HepG2 (cell line): ENCODE measurements at regions not wholly inside any gene's neighbourhood (a gene's known extent, or its start where the extent isn't known, plus 50 kb on each side); places are given as distances from the start of the nearest gene placed in this dataset.

ENCODE experiments used
- CREM ChIP-seq, 2 experiments: sonication (generic) in 1 of 2; formaldehyde crosslinking in 1 of 2; IDR thresholded peaks; 2 replicates each; pipeline versions ENCODE4 v1.4.0 to v1.6.1; 2016 to 2020; ENCODE audit warnings: antibody characterized with exemption in 1 of 2, mild to moderate bottlenecking in 1 of 2, missing genetic modification reagents in 1 of 2
- EED ChIP-seq: sonication (generic); formaldehyde crosslinking; IDR thresholded peaks from 2 replicates; pipeline ENCODE4 v1.5.0; 2020; ENCODE audit warnings: mild to moderate bottlenecking, missing genetic modification reagents
- HOXD1 ChIP-seq: sonication (generic); formaldehyde crosslinking; IDR thresholded peaks from 2 replicates; pipeline ENCODE4 v1.5.0; 2020; ENCODE audit warnings: missing genetic modification reagents
- MATR3 ChIP-seq: sonication (generic); formaldehyde crosslinking; IDR thresholded peaks from 2 replicates; pipeline ENCODE4 v1.4.0; 2020; ENCODE audit warnings: missing genetic modification reagents
- NR2F6 ChIP-seq, 2 experiments: IDR thresholded peaks; 2 replicates each; pipeline ENCODE4 v1.6.1; 2016; ENCODE audit warnings: antibody characterized with exemption in 1 of 2, mild to moderate bottlenecking in 1 of 2
- RCOR2 ChIP-seq: IDR thresholded peaks from 2 replicates; pipeline ENCODE4 v1.6.1; 2016; ENCODE audit warnings: missing biosample characterization, missing genetic modification reagents
- RFXAP ChIP-seq: sonication (generic); formaldehyde crosslinking; IDR thresholded peaks from 2 replicates; pipeline ENCODE4 v1.4.0; 2020; ENCODE audit warnings: missing genetic modification reagents, borderline replicate concordance
- SAP130 ChIP-seq: IDR thresholded peaks from 2 replicates; pipeline ENCODE4 v1.6.1; 2016; ENCODE audit warnings: low read depth
- TRIM22 ChIP-seq: fragments of 450-650 bp; IDR thresholded peaks from 2 replicates; pipeline ENCODE4 v1.6.1; 2017
- ZFP36L1 ChIP-seq: sonication (generic); formaldehyde crosslinking; IDR thresholded peaks from 2 replicates; pipeline ENCODE4 v1.8.0; 2022; ENCODE audit warnings: mild to moderate bottlenecking, missing genetic modification reagents, moderate library complexity
- ZKSCAN8 ChIP-seq: IDR thresholded peaks from 2 replicates; pipeline ENCODE4 v1.6.1; 2016; ENCODE audit warnings: borderline replicate concordance, missing genetic modification reagents, missing compliant biosample characterization
- ZNF619 ChIP-seq: sonication (generic); formaldehyde crosslinking; IDR thresholded peaks from 2 replicates; pipeline ENCODE4 v1.4.0; 2020; ENCODE audit warnings: mild to moderate bottlenecking, missing genetic modification reagents
- ZSCAN5A ChIP-seq: sonication (generic); formaldehyde crosslinking; IDR thresholded peaks from 2 replicates; pipeline ENCODE4 v1.8.0; 2022; ENCODE audit warnings: mild to moderate bottlenecking, missing genetic modification reagents, borderline replicate concordance
- TF ChIP-seq, protein P1 (sequence below): IDR thresholded peaks from 2 replicates; pipeline ENCODE4 v1.6.1; 2016; ENCODE audit warnings: low read depth, control low read depth
- TF ChIP-seq, protein P2 (sequence below): sonication (generic); formaldehyde crosslinking; IDR thresholded peaks from 2 replicates; pipeline ENCODE4 v1.4.0; 2020; ENCODE audit warnings: missing genetic modification reagents, borderline replicate concordance
- TF ChIP-seq, protein P3 (sequence below): fragments of 450-650 bp; IDR thresholded peaks from 2 replicates; pipeline ENCODE4 v1.6.1; 2017; ENCODE audit warnings: mild to moderate bottlenecking

- TF ChIP-seq, protein P1, sequence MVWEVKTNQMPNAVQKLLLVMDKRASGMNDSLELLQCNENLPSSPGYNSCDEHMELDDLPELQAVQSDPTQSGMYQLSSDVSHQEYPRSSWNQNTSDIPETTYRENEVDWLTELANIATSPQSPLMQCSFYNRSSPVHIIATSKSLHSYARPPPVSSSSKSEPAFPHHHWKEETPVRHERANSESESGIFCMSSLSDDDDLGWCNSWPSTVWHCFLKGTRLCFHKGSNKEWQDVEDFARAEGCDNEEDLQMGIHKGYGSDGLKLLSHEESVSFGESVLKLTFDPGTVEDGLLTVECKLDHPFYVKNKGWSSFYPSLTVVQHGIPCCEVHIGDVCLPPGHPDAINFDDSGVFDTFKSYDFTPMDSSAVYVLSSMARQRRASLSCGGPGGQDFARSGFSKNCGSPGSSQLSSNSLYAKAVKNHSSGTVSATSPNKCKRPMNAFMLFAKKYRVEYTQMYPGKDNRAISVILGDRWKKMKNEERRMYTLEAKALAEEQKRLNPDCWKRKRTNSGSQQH (CRISPR knock-in tag), result peak; percentile 86; the same call in 1 of the 2 replicates
- TF ChIP-seq, protein P2, sequence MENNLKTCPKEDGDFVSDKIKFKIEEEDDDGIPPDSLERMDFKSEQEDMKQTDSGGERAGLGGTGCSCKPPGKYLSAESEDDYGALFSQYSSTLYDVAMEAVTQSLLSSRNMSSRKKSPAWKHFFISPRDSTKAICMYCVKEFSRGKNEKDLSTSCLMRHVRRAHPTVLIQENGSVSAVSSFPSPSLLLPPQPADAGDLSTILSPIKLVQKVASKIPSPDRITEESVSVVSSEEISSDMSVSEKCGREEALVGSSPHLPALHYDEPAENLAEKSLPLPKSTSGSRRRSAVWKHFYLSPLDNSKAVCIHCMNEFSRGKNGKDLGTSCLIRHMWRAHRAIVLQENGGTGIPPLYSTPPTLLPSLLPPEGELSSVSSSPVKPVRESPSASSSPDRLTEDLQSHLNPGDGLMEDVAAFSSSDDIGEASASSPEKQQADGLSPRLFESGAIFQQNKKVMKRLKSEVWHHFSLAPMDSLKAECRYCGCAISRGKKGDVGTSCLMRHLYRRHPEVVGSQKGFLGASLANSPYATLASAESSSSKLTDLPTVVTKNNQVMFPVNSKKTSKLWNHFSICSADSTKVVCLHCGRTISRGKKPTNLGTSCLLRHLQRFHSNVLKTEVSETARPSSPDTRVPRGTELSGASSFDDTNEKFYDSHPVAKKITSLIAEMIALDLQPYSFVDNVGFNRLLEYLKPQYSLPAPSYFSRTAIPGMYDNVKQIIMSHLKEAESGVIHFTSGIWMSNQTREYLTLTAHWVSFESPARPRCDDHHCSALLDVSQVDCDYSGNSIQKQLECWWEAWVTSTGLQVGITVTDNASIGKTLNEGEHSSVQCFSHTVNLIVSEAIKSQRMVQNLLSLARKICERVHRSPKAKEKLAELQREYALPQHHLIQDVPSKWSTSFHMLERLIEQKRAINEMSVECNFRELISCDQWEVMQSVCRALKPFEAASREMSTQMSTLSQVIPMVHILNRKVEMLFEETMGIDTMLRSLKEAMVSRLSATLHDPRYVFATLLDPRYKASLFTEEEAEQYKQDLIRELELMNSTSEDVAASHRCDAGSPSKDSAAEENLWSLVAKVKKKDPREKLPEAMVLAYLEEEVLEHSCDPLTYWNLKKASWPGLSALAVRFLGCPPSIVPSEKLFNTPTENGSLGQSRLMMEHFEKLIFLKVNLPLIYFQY (CRISPR knock-in tag), result no peak
- 0 out of 2 replicates have a peak, but pooled peaks have one; percentile 62 for TF ChIP-seq ZNF619 (CRISPR knock-in tag)
- TF ChIP-seq MATR3, result no peak
- peak; percentile 67; the same call in 1 of the 2 replicates for TF ChIP-seq ZKSCAN8
- TF ChIP-seq ZFP36L1, result no peak
- TF ChIP-seq, protein P3, sequence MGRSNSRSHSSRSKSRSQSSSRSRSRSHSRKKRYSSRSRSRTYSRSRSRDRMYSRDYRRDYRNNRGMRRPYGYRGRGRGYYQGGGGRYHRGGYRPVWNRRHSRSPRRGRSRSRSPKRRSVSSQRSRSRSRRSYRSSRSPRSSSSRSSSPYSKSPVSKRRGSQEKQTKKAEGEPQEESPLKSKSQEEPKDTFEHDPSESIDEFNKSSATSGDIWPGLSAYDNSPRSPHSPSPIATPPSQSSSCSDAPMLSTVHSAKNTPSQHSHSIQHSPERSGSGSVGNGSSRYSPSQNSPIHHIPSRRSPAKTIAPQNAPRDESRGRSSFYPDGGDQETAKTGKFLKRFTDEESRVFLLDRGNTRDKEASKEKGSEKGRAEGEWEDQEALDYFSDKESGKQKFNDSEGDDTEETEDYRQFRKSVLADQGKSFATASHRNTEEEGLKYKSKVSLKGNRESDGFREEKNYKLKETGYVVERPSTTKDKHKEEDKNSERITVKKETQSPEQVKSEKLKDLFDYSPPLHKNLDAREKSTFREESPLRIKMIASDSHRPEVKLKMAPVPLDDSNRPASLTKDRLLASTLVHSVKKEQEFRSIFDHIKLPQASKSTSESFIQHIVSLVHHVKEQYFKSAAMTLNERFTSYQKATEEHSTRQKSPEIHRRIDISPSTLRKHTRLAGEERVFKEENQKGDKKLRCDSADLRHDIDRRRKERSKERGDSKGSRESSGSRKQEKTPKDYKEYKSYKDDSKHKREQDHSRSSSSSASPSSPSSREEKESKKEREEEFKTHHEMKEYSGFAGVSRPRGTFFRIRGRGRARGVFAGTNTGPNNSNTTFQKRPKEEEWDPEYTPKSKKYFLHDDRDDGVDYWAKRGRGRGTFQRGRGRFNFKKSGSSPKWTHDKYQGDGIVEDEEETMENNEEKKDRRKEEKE, result no peak
- TF ChIP-seq CREM (IDR thresholded peaks at IDR 0.05), result no peak; the same call in 1 of the 2 replicates
- no peak for TF ChIP-seq CREM (CRISPR knock-in tag; IDR thresholded peaks at IDR 0.05)
- TF ChIP-seq NR2F6 (IDR thresholded peaks at IDR 0.05), result no peak
- peak; percentile 55; the same call in 1 of the 2 replicates for TF ChIP-seq NR2F6 (CRISPR knock-in tag; IDR thresholded peaks at IDR 0.05)
- TF ChIP-seq TRIM22, result no peak
- peak; percentile 72 for TF ChIP-seq SAP130 (CRISPR knock-in tag)
- TF ChIP-seq ZSCAN5A, result no peak; the same call in 1 of the 2 replicates
- 0 out of 2 replicates have a peak, but pooled peaks have one; percentile 53 for TF ChIP-seq RFXAP (CRISPR knock-in tag)
- TF ChIP-seq HOXD1, result no peak
- no peak for TF ChIP-seq EED (CRISPR knock-in tag)
- peak; percentile 73; the same call in 1 of the 2 replicates for TF ChIP-seq RCOR2 (CRISPR knock-in tag)
These were observed 134.0 kb upstream of the MGAT5 start (continued) for GRCh38 chr2:134119713-134120405.
